ENCODE measurements at regions not wholly inside any gene's neighbourhood (a gene's known extent, or its start where the extent isn't known, plus 50 kb on each side); places are given as distances from the start of the nearest gene placed in this dataset.

- no peak overlapping the region for H3K4me2 ChIP-seq (ENCODE audit: insufficient read depth in 1 of 2, low read depth in 2 of 2, low read length in 2 of 2)
- no peak overlapping the region for H4K5ac ChIP-seq (ENCODE audit: insufficient read length, low read depth, low read length)
- CTCF ChIA-PET (ENCODE audit: partially characterized antibody), result no interaction called here
- no peak overlapping the region for H2BK12ac ChIP-seq (ENCODE audit: low read depth, low read length)
- no peak overlapping the region for H3K4ac ChIP-seq (replicated peaks; ENCODE audit: insufficient read length, low read depth, low read length)
- H3K27me3 ChIP-seq (replicated peaks in 1 of 4; ENCODE audit: control insufficient read depth in 3 of 4, extremely low read depth in 1 of 4, insufficient read depth in 3 of 4, low read length in 3 of 4), result no peaks in the 10 kb centered on the region
- H3K36me3 ChIP-seq (ENCODE audit: control insufficient read depth in 2 of 4, insufficient read depth in 4 of 4, low read length in 3 of 4), result no peaks in the 10 kb centered on the region
- no peak overlapping the region for H3K23ac ChIP-seq (ENCODE audit: insufficient read length)
- no peak overlapping the region for H3K9ac ChIP-seq (replicated peaks in 1 of 4; ENCODE audit: extremely low read depth in 1 of 4, low read depth in 3 of 4, low read length in 3 of 4)
- H3K9me3 ChIP-seq (ENCODE audit: insufficient read depth in 2 of 2, low read depth in 1 of 2, low read length in 1 of 2), result no peaks in the 10 kb centered on the region
- H3K18ac ChIP-seq (ENCODE audit: extremely low read depth, low read length), result no peak overlapping the region
- H2AFZ ChIP-seq (ENCODE audit: low read length), result 0 out of 2 replicates have a peak overlapping the region, but pooled peaks have one; percentile 50
- H3K79me2 ChIP-seq (ENCODE audit: control insufficient read depth in 1 of 2, insufficient read depth in 2 of 2, low read length in 2 of 2), result no peaks in the 10 kb centered on the region
- H3K4me3 ChIP-seq (ENCODE audit: extremely low read depth in 1 of 4, insufficient read depth in 2 of 4, low read depth in 3 of 4, low read length in 4 of 4), result no peak overlapping the region
- H3K23me2 ChIP-seq (ENCODE audit: low read depth, low read length), result no peaks in the 10 kb centered on the region
- TF ChIP-seq, protein P1, sequence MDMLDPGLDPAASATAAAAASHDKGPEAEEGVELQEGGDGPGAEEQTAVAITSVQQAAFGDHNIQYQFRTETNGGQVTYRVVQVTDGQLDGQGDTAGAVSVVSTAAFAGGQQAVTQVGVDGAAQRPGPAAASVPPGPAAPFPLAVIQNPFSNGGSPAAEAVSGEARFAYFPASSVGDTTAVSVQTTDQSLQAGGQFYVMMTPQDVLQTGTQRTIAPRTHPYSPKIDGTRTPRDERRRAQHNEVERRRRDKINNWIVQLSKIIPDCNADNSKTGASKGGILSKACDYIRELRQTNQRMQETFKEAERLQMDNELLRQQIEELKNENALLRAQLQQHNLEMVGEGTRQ (IDR thresholded peaks at IDR 0.05; ENCODE audit: low read length), result no peak
- TF ChIP-seq RFX5 (IDR thresholded peaks at IDR 0.05; ENCODE audit: borderline replicate concordance, low read depth, low read length), result no peak
- TF ChIP-seq RNF2 (IDR thresholded peaks at IDR 0.05; ENCODE audit: borderline replicate concordance, low read depth, low read length, missing control alignments, poor library complexity, severe bottlenecking), result no peak
- no peak for TF ChIP-seq MAFK (IDR thresholded peaks at IDR 0.05; ENCODE audit: low read depth, low read length)
- H3K27ac ChIP-seq (ENCODE audit: low read depth, low read length), result no peak overlapping the region; the same call in 1 of the 2 replicates
- H2BK5ac ChIP-seq (ENCODE audit: low read depth, low read length), result no peak overlapping the region
- FAIRE-seq, result no peak
- H2BK20ac ChIP-seq (ENCODE audit: low read length), result no peak overlapping the region
- DNase-seq (ENCODE audit: low read depth in 1 of 2, low spot score in 2 of 2), result no peak
- no peak overlapping the region for H4K91ac ChIP-seq (replicated peaks; ENCODE audit: insufficient read length, low read length)
- no peak overlapping the region for H2BK120ac ChIP-seq (replicated peaks; ENCODE audit: low read depth, low read length)
- H3K14ac ChIP-seq (ENCODE audit: insufficient read length), result no peak overlapping the region
- POLR2A ChIA-PET (ENCODE audit: partially characterized antibody), result no interaction called here
- no peak overlapping the region for H2AK5ac ChIP-seq (ENCODE audit: low read depth, low read length)
- no peaks in the 10 kb centered on the region for H4K20me1 ChIP-seq (replicated peaks in 1 of 2; ENCODE audit: control insufficient read depth in 1 of 2, insufficient read depth in 2 of 2, low read length in 2 of 2)
- no peaks in the 10 kb centered on the region for H3K79me1 ChIP-seq (ENCODE audit: low read depth, low read length)
- H2BK15ac ChIP-seq (ENCODE audit: low read length), result no peak overlapping the region
- 89% methylated on average over 1 of the region's 1 CpG; no CpG with 5 or more reads in 1 of the 2 experiments for WGBS, 2 experiments (ENCODE audit: extremely low coverage in 1 of 2, insufficient coverage in 1 of 2, insufficient read length in 1 of 2, insufficient replicate concordance in 2 of 2, low coverage in 1 of 2, low lambda C conversion rate in 2 of 2, missing lambda C conversion rate in 1 of 2)
- H4K8ac ChIP-seq (ENCODE audit: extremely low read depth, insufficient read depth, low read length), result no peak overlapping the region
- H3K56ac ChIP-seq (replicated peaks; ENCODE audit: insufficient read length, low read depth, low read length), result no peak overlapping the region
- H3K4me1 ChIP-seq (replicated peaks in 1 of 4; ENCODE audit: control insufficient read depth in 3 of 4, insufficient read depth in 4 of 4, low read length in 3 of 4), result peaks cover 0 to 2% (median 0%) of the 10 kb centered on the region in 4 experiments; a peak in 1 of 7 replicates
These were observed 129.3 kb upstream of the PMCH start for GRCh38 chr12:102326982-102327381.
